ENCODE measurements at regions not wholly inside any gene's neighbourhood (a gene's known extent, or its start where the extent isn't known, plus 50 kb on each side); places are given as distances from the start of the nearest gene placed in this dataset.

- no peak for TF ChIP-seq POLR2A (IDR thresholded peaks at IDR 0.05; ENCODE audit: low read depth, low read length)
- no peak for TF ChIP-seq POLR2AphosphoS5 (IDR thresholded peaks at IDR 0.05; ENCODE audit: low read depth, low read length)
- TF ChIP-seq PAX5 (IDR thresholded peaks at IDR 0.05; ENCODE audit: insufficient read depth, low read length, severe bottlenecking), result no peak
- no peak for TF ChIP-seq TAF1 (IDR thresholded peaks at IDR 0.05; ENCODE audit: low read depth, low read length)
These were observed 82.9 kb upstream of the DYNLRB2 start for GRCh38 chr16:80457871-80458270.
